Caco-2 (cell line): ENCODE measurements at regions not wholly inside any gene's neighbourhood (a gene's known extent, or its start where the extent isn't known, plus 50 kb on each side); places are given as distances from the start of the nearest gene placed in this dataset.
A peak's percentile ranks its signal among the peaks of the same experiment; 100 is the strongest.

Experiments used
- BruUV-seq: library from RNA; stranded (reverse); fragments of 400-500 nt; replicated peaks from 2 replicates; lab custom pipeline; 2021; lab: Mats Ljungman, UMichigan
- CTCF ChIA-PET: fragments of 300-600 bp; sonication (Branson Sonifier 250); formaldehyde crosslinking; loops from one replicate; lab custom pipeline; 2022; ENCODE audit warnings: antibody characterized with exemption; lab: Charles Lee
- POLR2A ChIA-PET: fragments of 300-600 bp; sonication (Branson Sonifier 250); formaldehyde crosslinking; loops from one replicate; lab custom pipeline; 2022; ENCODE audit warnings: antibody characterized with exemption; lab: Charles Lee
- DNase-seq, 2 experiments: peaks; one replicate each; pipeline versions ENCODE4 v3.0.0 to v3.0.0-alpha.2; 2020 to 2022
- H3K27me3 ChIP-seq: replicated peaks from 2 replicates; pipeline ENCODE4 v1.6.0; 2011; ENCODE audit warnings: low read length; ENCODE audit not compliant: control insufficient read depth, insufficient read depth
- H3K36me3 ChIP-seq: 2 replicates; pipeline ENCODE4 v1.5.1; 2011; ENCODE audit warnings: low read length; ENCODE audit not compliant: control insufficient read depth, insufficient read depth
- H3K4me1 ChIP-seq: fragments of 250-450 bp; sonication (Bioruptor Pico); 2 replicates; pipeline ENCODE4 v1.5.1; 2020; ENCODE audit warnings: mild to moderate bottlenecking
- H3K4me3 ChIP-seq: 2 replicates; pipeline ENCODE4 v1.5.1; 2011; ENCODE audit warnings: low read depth, mild to moderate bottlenecking, control low read depth, low read length
- H3K9me3 ChIP-seq: fragments of 250-450 bp; sonication (Bioruptor Pico); 2 replicates; pipeline ENCODE4 v1.5.1; 2020; ENCODE audit warnings: mild to moderate bottlenecking, moderate library complexity
- H3K27ac Mint-ChIP-seq: one replicate; pipeline ENCODE4 v1.8.0; 2022; ENCODE audit warnings: mixed read lengths; ENCODE audit not compliant: unreplicated experiment
- H3K27me3 Mint-ChIP-seq: one replicate; pipeline ENCODE4 v1.8.0; 2022; ENCODE audit warnings: mixed read lengths; ENCODE audit not compliant: insufficient read depth, unreplicated experiment
- H3K36me3 Mint-ChIP-seq: one replicate; pipeline ENCODE4 v1.8.0; 2022; ENCODE audit warnings: mild to moderate bottlenecking, mixed read lengths; ENCODE audit not compliant: insufficient read depth, unreplicated experiment
- H3K4me1 Mint-ChIP-seq: one replicate; pipeline ENCODE4 v1.8.0; 2022; ENCODE audit warnings: low read depth, mixed read lengths; ENCODE audit not compliant: unreplicated experiment
- H3K4me3 Mint-ChIP-seq: one replicate; pipeline ENCODE4 v1.8.0; 2022; ENCODE audit warnings: mild to moderate bottlenecking, moderate library complexity, mixed read lengths; ENCODE audit not compliant: unreplicated experiment
- H3K9me3 Mint-ChIP-seq: one replicate; pipeline ENCODE4 v1.8.0; 2022; ENCODE audit warnings: mixed read lengths; ENCODE audit not compliant: unreplicated experiment
- intact Hi-C: fragments of 100-400 bp; cut with micrococcal nuclease; formaldehyde crosslinking; loops from one replicate; pipeline ENCODE4 v1.10.0; 2022; ENCODE audit not compliant: unreplicated experiment
- TF ChIP-seq, protein P1 (sequence below), 2 experiments: fragments of 200-600 bp in 1 of 2; IDR thresholded peaks; 1 replicate in 1 of 2; 2 replicates in 1 of 2; pipeline versions ENCODE4 v1.5.1 to v1.8.0; 2011 to 2022; ENCODE audit warnings: antibody characterized with exemption in 1 of 2, control low read depth in 1 of 2, inconsistent platforms in 1 of 2, low read depth in 1 of 2, low read length in 1 of 2, mild to moderate bottlenecking in 1 of 2, moderate library complexity in 1 of 2; ENCODE audit not compliant: insufficient read depth in 1 of 2, severe bottlenecking in 1 of 2, unreplicated experiment in 1 of 2

DNA sequence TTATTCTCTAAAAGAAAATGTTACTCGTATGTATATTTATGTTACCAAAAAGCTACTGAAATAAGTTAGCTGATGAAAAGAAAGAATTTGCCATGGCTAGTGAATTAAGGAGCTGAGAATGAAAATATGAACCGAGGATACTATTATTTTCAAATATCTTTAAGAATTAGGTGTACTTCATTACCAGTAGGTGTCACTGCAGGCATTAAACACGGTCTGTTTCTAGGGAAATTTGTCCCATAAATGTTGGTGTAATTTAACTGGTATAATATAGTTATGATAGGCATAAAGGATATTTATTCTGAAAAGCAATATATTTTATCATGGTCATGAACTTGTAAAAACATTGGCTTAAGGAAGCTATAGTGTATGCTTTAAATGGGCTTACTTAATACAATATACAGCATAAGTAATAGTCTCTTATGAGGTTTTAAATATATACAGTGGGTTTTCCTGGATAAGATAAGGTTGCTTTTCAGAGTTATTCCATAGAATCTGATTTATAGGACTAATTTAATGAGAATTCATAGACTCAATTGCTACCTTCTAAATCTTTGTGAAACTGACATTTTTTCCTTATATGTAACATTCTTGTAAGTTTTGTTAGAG is 72.4 kb upstream of the MPDZ start:
- H3K4me1 Mint-ChIP-seq: no peaks in the 10 kb centered on the region
- H3K36me3 Mint-ChIP-seq: no peaks in the 10 kb centered on the region
- H3K4me3 ChIP-seq: no peak overlapping the region
- H3K9me3 ChIP-seq: no peaks in the 10 kb centered on the region
- no TSS peak for BruUV-seq
- CTCF ChIA-PET: no interaction called here
- no peak overlapping the region for H3K4me3 Mint-ChIP-seq
- TF ChIP-seq, protein P1, sequence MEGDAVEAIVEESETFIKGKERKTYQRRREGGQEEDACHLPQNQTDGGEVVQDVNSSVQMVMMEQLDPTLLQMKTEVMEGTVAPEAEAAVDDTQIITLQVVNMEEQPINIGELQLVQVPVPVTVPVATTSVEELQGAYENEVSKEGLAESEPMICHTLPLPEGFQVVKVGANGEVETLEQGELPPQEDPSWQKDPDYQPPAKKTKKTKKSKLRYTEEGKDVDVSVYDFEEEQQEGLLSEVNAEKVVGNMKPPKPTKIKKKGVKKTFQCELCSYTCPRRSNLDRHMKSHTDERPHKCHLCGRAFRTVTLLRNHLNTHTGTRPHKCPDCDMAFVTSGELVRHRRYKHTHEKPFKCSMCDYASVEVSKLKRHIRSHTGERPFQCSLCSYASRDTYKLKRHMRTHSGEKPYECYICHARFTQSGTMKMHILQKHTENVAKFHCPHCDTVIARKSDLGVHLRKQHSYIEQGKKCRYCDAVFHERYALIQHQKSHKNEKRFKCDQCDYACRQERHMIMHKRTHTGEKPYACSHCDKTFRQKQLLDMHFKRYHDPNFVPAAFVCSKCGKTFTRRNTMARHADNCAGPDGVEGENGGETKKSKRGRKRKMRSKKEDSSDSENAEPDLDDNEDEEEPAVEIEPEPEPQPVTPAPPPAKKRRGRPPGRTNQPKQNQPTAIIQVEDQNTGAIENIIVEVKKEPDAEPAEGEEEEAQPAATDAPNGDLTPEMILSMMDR (IDR thresholded peaks at IDR 0.05; ENCODE audit: insufficient read depth in 1 of 2, low read depth in 1 of 2, low read length in 1 of 2, severe bottlenecking in 1 of 2, unreplicated experiment in 1 of 2): peak in 1 of 2 experiments; percentile 22
- no peak for DNase-seq
- intact Hi-C loops: loop anchor here (5.0 to 10.0 kb wide), 2 partner anchors 1000 to 1413 kb away; no protein-coding TSS in a partner anchor
- peaks cover 3% of the 10 kb centered on the region for H3K27me3 Mint-ChIP-seq
- H3K4me1 ChIP-seq: no peaks in the 10 kb centered on the region
- no peaks in the 10 kb centered on the region for H3K36me3 ChIP-seq
- H3K27me3 ChIP-seq: no peaks in the 10 kb centered on the region
- POLR2A ChIA-PET: no interaction called here
- H3K9me3 Mint-ChIP-seq: no peaks in the 10 kb centered on the region
- no peak overlapping the region for H3K27ac Mint-ChIP-seq

DNA sequence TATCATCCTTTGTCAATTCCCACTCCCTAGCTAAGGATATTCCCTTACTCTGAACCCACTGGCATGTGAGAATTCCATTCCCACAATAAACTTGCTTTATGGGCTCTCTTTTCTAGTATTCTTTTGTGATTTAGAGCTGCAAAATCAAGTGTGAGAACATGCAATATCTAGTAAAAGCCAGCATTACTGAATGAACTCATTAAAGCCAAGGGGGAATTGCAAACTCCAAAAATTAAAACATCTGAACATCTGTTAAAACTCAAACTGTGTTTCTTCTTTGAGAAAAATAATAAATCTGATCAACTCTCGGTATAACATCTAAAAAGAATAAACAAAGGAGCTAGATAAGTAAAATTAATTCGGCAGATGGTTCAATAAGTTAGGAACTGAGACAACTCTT is 53.1 kb upstream of the MPDZ start:
- H3K4me3 ChIP-seq: no peak overlapping the region
- Mint-ChIP-seq H3K4me3 (no peak overlapping the region), H3K36me3 (no peaks in the 10 kb centered on the region), H3K27me3 (no peaks in the 10 kb centered on the region), H3K4me1 (no peaks in the 10 kb centered on the region), H3K9me3 (no peaks in the 10 kb centered on the region), H3K27ac (no peak overlapping the region)
- ChIA-PET CTCF (interaction anchor here (0.5 kb wide), 1 partner anchor 95 kb away, joined by 3 read pairs; no protein-coding TSS in a partner anchor), POLR2A (no interaction called here)
- intact Hi-C loops: no loop called here
- DNase-seq: no peak
- TF ChIP-seq, protein P1 (IDR thresholded peaks at IDR 0.05; ENCODE audit: insufficient read depth in 1 of 2, low read depth in 1 of 2, low read length in 1 of 2, severe bottlenecking in 1 of 2, unreplicated experiment in 1 of 2): no peak
- H3K9me3 ChIP-seq: no peaks in the 10 kb centered on the region
- no TSS peak for BruUV-seq
- H3K27me3 ChIP-seq: no peaks in the 10 kb centered on the region
- no peaks in the 10 kb centered on the region for H3K36me3 ChIP-seq
- H3K4me1 ChIP-seq: no peaks in the 10 kb centered on the region

DNA sequence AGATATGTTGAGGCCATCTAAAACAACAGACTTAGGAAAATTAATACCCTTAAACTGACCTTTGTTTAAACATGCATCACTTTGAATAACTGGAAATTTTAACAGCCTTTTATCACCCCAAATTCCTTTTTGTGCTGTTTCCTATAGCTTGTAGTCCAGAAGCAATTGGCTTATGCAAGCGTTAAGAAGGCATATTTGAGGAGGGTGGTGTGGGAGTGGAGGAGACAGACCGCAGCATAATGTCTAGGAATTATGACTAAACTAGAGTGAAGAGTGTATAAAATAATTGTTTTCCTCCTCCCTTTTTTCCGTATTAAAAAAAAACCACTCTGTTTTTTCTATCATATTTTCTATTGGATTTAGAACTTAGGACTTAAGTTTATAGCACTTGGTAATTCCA is 51.8 kb upstream of the MPDZ start:
- peaks cover 2% of the 10 kb centered on the region for H3K27me3 Mint-ChIP-seq
- no peak overlapping the region for H3K4me3 Mint-ChIP-seq
- intact Hi-C loops: no loop called here
- Histone ChIP-seq H3K9me3 (no peaks in the 10 kb centered on the region), H3K4me3 (no peak overlapping the region), H3K27me3 (no peaks in the 10 kb centered on the region), H3K4me1 (no peaks in the 10 kb centered on the region), H3K36me3 (no peaks in the 10 kb centered on the region)
- ChIA-PET CTCF (no interaction called here), POLR2A (no interaction called here)
- no peak overlapping the region for H3K27ac Mint-ChIP-seq
- H3K36me3 Mint-ChIP-seq: no peaks in the 10 kb centered on the region
- no peaks in the 10 kb centered on the region for H3K9me3 Mint-ChIP-seq
- no TSS peak for BruUV-seq
- H3K4me1 Mint-ChIP-seq: no peaks in the 10 kb centered on the region
- TF ChIP-seq, protein P1 (IDR thresholded peaks at IDR 0.05; ENCODE audit: insufficient read depth in 1 of 2, low read depth in 1 of 2, low read length in 1 of 2, severe bottlenecking in 1 of 2, unreplicated experiment in 1 of 2): no peak
- DNase-seq: no peak
